GM12892 (cell line): ENCODE measurements at regions not wholly inside any gene's neighbourhood (a gene's known extent, or its start where the extent isn't known, plus 50 kb on each side); places are given as distances from the start of the nearest gene placed in this dataset.
A peak's percentile ranks its signal among the peaks of the same experiment; 100 is the strongest.
"Not testable (repeated sequence)": the region's sequence is repeated elsewhere in the genome, so short reads cannot be mapped to it uniquely, and the experiment has no call there.

Experiments
- DNase-seq: peaks from one replicate; pipeline ENCODE4 v3.0.0; 2011; ENCODE audit not compliant: insufficient read length
- FAIRE-seq: peaks from 2 replicates; lab custom pipeline; 2011; peaks lifted over from hg19 to GRCh38; lab: Jason Lieb, UNC
- POLR2A ChIP-seq: IDR thresholded peaks from 2 replicates; pipeline ENCODE4 v1.6.1; 2011; ENCODE audit warnings: low read depth, low read length, control low read depth
- POLR2AphosphoS5 ChIP-seq: IDR thresholded peaks from 2 replicates; pipeline ENCODE4 v1.6.1; 2011; ENCODE audit warnings: low read depth, low read length, control low read depth
- TAF1 ChIP-seq: IDR thresholded peaks from 2 replicates; pipeline ENCODE4 v1.6.1; 2011; ENCODE audit warnings: low read depth, mild to moderate bottlenecking, control low read depth, low read length, borderline replicate concordance

GRCh38 chr7:106552645-106553445, 108.1 kb downstream of the CCDC71L start:
- TF ChIP-seq POLR2AphosphoS5 (no peak), TAF1 (no peak), POLR2A (no peak)
- FAIRE-seq (peak; percentile 94), DNase-seq (peak; percentile 21)

GRCh38 chr7:106551936-106552335, 109.0 kb downstream of the CCDC71L start:
- FAIRE-seq: peak; percentile 42
- TF ChIP-seq POLR2A: no peak
- DNase-seq: no peak

GRCh38 chr7:106548491-106548890, 112.5 kb downstream of the CCDC71L start:
- FAIRE-seq (no peak), DNase-seq (no peak)
- TF ChIP-seq POLR2A: no peak
- TF ChIP-seq POLR2AphosphoS5: no peak
- no peak for TF ChIP-seq TAF1

- TF ChIP-seq POLR2AphosphoS5 (no peak), TAF1 (no peak), POLR2A (no peak)
- no peak for DNase-seq
- peak; percentile 70 for FAIRE-seq
Measured at GRCh38 chr7:106545275-106545674, 115.7 kb downstream of the CCDC71L start.

- DNase-seq (no peak), FAIRE-seq (no peak)
- no peak for TF ChIP-seq POLR2A
- TF ChIP-seq POLR2AphosphoS5: no peak
- TF ChIP-seq TAF1: no peak
Measured at GRCh38 chr7:106543221-106543757, 117.7 kb downstream of the CCDC71L start.

GRCh38 chr7:106542550-106543220, 118.3 kb downstream of the CCDC71L start:
- DNase-seq (peak; percentile 26), FAIRE-seq (peak; percentile 58)
- TF ChIP-seq POLR2A (no peak), TAF1 (no peak), POLR2AphosphoS5 (no peak)

- FAIRE-seq (no peak), DNase-seq (no peak)
- TF ChIP-seq POLR2AphosphoS5 (no peak), POLR2A (no peak)
Measured at GRCh38 chr7:106538638-106539037, 122.3 kb downstream of the CCDC71L start.

- FAIRE-seq (no peak), DNase-seq (no peak)
- TF ChIP-seq TAF1: no peak
- no peak for TF ChIP-seq POLR2AphosphoS5
- no peak for TF ChIP-seq POLR2A
Measured at GRCh38 chr7:106537119-106537518, 123.8 kb downstream of the CCDC71L start.

GRCh38 chr7:106536079-106536478, 124.9 kb downstream of the CCDC71L start:
- TF ChIP-seq TAF1 (no peak), POLR2AphosphoS5 (no peak)
- FAIRE-seq: no peak
- DNase-seq: no peak

- TF ChIP-seq POLR2AphosphoS5 (no peak), POLR2A (no peak), TAF1 (no peak)
- DNase-seq: no peak
- FAIRE-seq: no peak
Measured at GRCh38 chr7:106535234-106535932, 125.6 kb downstream of the CCDC71L start.

GRCh38 chr7:106534271-106534846, 126.6 kb downstream of the CCDC71L start:
- DNase-seq (no peak), FAIRE-seq (no peak)
- TF ChIP-seq POLR2AphosphoS5 (no peak), POLR2A (no peak), TAF1 (no peak)

GRCh38 chr7:106530183-106530582, 130.8 kb downstream of the CCDC71L start:
- FAIRE-seq, DNase-seq: not testable (repeated sequence)

GRCh38 chr7:106526617-106527016, 134.3 kb downstream of the CCDC71L start:
- not testable (repeated sequence) for DNase-seq, FAIRE-seq
